Activated T-cell treated with anti-CD3 and anti-CD28 coated beads, Interleukin-2, amount 50 U/mL, for 4 hours (primary cell): ENCODE measurements at regions not wholly inside any gene's neighbourhood (a gene's known extent, or its start where the extent isn't known, plus 50 kb on each side); places are given as distances from the start of the nearest gene placed in this dataset.
"Not testable (repeated sequence)": the region's sequence is repeated elsewhere in the genome, so short reads cannot be mapped to it uniquely, and the experiment has no call there.

Experiments used
- ATAC-seq, 2 donors: fragments of 200-7000 bp; cut with Tn5 transposase; one replicate each; pipeline ENCODE4 v1.10.0; 2021
- DNase-seq: peaks from one replicate; pipeline ENCODE4 v3.0.0-alpha.2; 2020
- H3K27me3 Mint-ChIP-seq: one replicate; pipeline ENCODE4 v1.8.0; 2021; ENCODE audit warnings: low read depth, mixed read lengths
- H3K36me3 Mint-ChIP-seq: one replicate; pipeline ENCODE4 v1.8.0; 2022; ENCODE audit warnings: mixed read lengths; ENCODE audit not compliant: insufficient read depth
- H3K4me1 Mint-ChIP-seq: one replicate; pipeline ENCODE4 v1.8.0; 2021; ENCODE audit warnings: low read depth, mixed read lengths
- H3K4me3 Mint-ChIP-seq: one replicate; pipeline ENCODE4 v1.8.0; 2021; ENCODE audit warnings: mild to moderate bottlenecking, moderate library complexity, mixed read lengths
- H3K9me3 Mint-ChIP-seq: one replicate; pipeline ENCODE4 v1.8.0; 2021; ENCODE audit warnings: mixed read lengths

DNA sequence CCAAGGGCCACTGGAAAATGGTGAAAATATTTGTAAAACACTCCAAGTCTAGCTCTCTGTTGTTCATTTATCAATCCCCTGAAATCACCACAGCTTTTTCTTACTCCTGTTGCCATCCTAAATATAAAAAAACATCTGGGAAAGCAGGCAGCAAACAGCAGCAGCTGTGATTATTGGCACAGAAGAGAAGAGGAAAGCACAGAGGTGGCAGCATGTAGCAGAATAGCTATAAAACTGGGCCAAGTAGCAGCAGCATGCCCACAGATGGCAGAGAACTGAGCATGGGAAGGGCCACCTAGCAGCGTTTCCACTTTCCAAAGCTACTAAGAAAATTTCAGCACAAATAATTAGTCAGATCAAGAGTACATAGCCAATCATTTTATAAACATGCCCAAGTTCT, 307.2 kb downstream of the SLC7A11 start:
- Mint-ChIP-seq H3K27me3 (no peaks in the 10 kb centered on the region), H3K4me1 (no peaks in the 10 kb centered on the region), H3K4me3 (no peak overlapping the region), H3K9me3 (peaks cover 14% of the 10 kb centered on the region), H3K36me3 (no peaks in the 10 kb centered on the region)
- ATAC-seq (no peak), DNase-seq (no peak)

DNA sequence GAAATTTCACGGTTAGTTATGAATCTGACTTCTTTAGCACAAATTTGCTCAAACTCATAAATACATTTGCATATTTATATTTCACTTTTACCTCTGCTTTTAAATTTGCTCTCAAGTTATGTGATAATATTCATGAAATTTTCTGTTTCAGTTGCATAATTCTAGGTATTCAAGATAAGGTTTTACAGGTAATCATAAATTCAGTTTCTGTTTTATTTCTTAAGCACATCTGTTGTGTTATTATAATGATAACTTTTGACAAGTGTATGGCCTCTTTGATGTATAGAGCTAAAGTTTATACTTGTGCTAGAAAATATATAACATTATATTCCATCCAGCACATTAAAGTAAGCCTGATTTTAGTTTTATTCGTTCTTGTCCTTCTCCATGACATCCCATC, 308.1 kb downstream of the SLC7A11 start:
- H3K9me3 Mint-ChIP-seq, result peaks cover 13% of the 10 kb centered on the region
- H3K36me3 Mint-ChIP-seq, result no peaks in the 10 kb centered on the region
- DNase-seq (no peak), ATAC-seq (no peak)
- no peak overlapping the region for H3K4me3 Mint-ChIP-seq
- H3K4me1 Mint-ChIP-seq, result no peaks in the 10 kb centered on the region
- H3K27me3 Mint-ChIP-seq, result no peaks in the 10 kb centered on the region

DNA sequence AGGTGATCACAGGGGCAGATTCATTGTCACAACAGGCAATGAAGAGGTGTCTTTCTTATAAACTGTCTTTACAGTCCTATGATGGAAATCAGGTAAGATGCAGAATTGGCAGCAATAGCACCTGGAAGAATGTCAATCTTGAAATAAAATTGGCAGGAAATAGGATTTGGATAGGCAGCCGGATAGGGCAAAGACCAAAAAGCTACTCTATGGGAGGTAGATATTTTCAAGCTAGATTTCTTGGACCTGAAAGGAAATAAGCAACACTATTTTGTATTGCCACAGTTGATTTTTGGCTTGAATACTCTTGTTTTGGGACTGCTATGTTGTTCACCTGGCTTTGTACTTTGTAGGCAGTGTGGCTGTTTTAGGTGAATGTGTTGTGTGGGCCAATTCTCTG, 314.2 kb downstream of the SLC7A11 start:
- H3K36me3 Mint-ChIP-seq, result no peaks in the 10 kb centered on the region
- ATAC-seq, result no peak
- H3K9me3 Mint-ChIP-seq, result no peaks in the 10 kb centered on the region
- H3K27me3 Mint-ChIP-seq, result no peaks in the 10 kb centered on the region
- H3K4me1 Mint-ChIP-seq, result no peaks in the 10 kb centered on the region
- no peak overlapping the region for H3K4me3 Mint-ChIP-seq
- DNase-seq, result no peak

DNA sequence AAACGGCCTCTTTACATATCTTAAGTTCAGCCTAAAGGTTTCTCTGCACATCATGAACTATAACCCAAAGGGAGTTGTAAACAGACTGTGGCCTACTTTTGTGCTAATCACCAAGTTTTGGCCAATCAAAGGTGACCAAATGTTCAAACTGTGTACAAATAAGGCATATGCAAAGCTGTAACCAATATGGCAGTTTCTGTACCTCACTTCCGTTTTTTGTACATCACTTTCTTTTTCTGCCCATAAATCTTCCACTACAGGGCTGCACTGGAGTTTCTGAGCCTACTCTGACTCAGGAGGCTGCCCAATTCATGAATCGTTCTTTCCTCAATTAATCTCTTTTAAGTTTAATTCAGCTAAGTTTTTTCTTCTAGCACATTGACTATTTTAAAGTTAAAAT, 318.7 kb downstream of the SLC7A11 start:
- Mint-ChIP-seq H3K27me3 (no peaks in the 10 kb centered on the region), H3K4me3 (no peak overlapping the region), H3K36me3 (no peaks in the 10 kb centered on the region), H3K4me1 (no peaks in the 10 kb centered on the region), H3K9me3 (peaks cover 9% of the 10 kb centered on the region)
- DNase-seq (no peak), ATAC-seq (no peak)

DNA sequence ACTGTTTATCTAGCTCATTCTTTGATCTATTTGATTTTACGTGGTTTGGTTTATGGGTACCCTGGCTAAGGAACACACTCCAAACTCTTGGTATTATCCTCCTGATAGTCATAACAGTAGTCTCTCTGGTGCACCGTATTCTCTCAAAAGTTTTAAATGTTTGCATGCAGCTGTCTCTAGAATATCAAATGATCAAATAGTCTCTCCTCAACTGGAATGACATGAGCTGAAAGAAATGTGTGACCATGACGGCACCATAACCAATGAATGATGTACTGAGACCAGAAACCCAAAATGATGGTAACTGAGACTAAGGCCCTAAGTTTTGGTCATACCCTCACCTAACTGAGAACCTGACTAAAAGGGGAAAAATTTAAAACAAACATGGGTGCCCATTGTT, 319.4 kb downstream of the SLC7A11 start:
- no peak for ATAC-seq
- no peak overlapping the region for H3K4me3 Mint-ChIP-seq
- DNase-seq, result no peak
- H3K4me1 Mint-ChIP-seq, result no peaks in the 10 kb centered on the region
- peaks cover 9% of the 10 kb centered on the region for H3K9me3 Mint-ChIP-seq
- no peaks in the 10 kb centered on the region for H3K27me3 Mint-ChIP-seq
- H3K36me3 Mint-ChIP-seq, result no peaks in the 10 kb centered on the region

DNA sequence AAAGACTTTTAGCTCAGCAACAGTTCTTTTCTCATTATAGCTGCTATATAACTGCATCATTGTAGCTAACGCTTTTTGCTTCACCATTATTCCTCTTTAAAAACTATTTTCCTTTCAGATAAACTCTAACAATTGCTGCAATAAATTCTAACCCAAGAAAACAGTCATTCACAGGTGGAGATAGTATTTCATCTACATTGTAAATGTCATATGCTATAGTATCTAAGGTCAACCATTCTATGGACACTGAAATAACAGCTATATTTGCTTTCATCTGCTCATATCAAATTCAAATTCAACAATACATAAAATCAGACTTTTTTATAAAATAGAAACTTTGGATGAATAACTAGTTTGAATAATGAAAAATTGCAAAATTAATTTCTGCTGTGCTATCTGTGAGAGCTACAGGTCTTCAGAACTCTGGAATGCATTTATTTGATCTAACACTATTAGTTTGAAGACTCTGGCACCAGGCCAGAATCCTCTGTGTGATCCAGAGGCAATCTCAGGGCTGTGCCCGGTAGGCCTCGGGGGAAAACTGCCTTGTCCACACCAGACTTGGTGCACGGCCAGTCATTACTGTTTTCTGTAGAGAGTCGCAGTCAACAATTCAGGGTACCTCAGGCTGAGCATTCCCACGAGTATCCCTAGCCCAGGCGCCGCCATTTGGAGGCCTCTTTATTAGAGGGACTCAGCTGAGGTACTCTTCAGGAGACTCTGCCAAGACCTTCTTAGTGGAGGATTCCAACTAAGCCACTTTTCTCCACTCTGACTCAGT, 332.4 kb downstream of the SLC7A11 start:
- Mint-ChIP-seq H3K4me1 (no peaks in the 10 kb centered on the region), H3K4me3 (no peak overlapping the region), H3K9me3 (peaks cover 5% of the 10 kb centered on the region), H3K27me3 (no peaks in the 10 kb centered on the region), H3K36me3 (no peaks in the 10 kb centered on the region)
- ATAC-seq (no peak), DNase-seq (no peak)

DNA sequence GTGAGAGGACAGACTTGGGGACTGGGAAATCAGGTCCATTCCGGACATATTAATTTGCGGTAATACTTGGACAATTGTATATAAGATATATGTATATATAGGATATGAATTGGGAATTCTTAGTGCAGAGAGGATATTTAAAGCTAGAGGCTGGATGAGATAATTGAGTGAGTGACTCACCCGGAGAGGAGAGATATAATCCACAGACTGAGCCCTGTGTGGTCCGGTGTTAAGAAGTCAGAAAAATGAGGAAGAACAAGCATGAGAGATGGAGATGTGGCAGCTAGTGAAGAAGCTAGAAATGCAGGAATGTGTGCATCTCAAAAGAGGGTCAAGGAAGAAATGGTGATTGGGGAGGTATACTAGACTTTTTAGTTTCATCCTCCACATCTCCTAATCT, 336.2 kb downstream of the SLC7A11 start:
- no peak for ATAC-seq
- H3K4me1 Mint-ChIP-seq, result no peaks in the 10 kb centered on the region
- peaks cover 7% of the 10 kb centered on the region for H3K9me3 Mint-ChIP-seq
- no peaks in the 10 kb centered on the region for H3K27me3 Mint-ChIP-seq
- DNase-seq, result no peak
- H3K36me3 Mint-ChIP-seq, result no peaks in the 10 kb centered on the region
- H3K4me3 Mint-ChIP-seq, result no peak overlapping the region

DNA sequence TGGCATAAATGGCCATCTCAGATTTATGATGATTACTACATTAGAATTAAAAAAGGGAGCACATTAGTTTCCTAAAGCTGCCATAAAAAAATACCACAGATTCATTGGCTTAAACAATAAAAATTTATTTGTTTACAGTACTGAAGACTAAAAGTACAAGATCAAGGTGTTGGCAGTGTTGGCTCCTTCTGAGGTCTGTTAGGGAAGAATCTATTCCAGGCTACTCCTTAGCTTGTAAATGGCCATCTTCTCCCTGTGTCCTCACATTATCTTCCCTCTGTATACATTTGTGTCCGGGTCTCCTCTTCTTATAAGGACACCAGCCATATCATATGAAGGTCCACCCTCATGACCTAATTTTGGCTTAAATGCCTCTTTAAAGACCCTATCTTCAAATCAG, 341.0 kb downstream of the SLC7A11 start:
- ATAC-seq (no peak), DNase-seq (no peak)
- peaks cover 7% of the 10 kb centered on the region for H3K9me3 Mint-ChIP-seq
- H3K4me1 Mint-ChIP-seq, result no peaks in the 10 kb centered on the region
- no peaks in the 10 kb centered on the region for H3K36me3 Mint-ChIP-seq
- no peaks in the 10 kb centered on the region for H3K27me3 Mint-ChIP-seq
- no peak overlapping the region for H3K4me3 Mint-ChIP-seq

DNA sequence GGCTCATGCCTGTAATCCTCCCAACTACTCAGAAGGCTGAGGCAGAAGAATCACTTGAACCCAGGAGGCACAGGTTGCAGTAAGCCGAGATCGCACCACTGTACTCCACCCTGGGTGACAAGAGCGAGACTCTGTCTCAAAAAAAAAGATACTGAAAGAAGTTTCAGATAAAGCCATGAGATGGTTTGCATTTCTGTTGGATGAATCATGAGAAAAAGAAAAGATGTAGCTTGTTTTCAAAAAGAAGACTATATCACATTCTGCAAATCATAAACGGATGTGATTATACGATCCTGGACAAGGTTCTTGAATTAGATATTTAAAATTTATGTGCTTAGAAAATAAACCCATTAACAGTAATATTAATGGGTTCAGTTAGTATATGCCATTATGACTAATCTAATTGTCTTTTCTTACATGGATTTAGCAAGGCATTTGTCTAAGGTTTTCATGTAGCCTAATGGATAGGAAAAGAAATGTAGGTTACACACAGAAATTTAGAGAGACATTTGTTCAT, 345.9 kb downstream of the SLC7A11 start:
- ATAC-seq (no peak), DNase-seq (no peak)
- Mint-ChIP-seq H3K27me3 (no peaks in the 10 kb centered on the region), H3K4me1 (no peaks in the 10 kb centered on the region), H3K36me3 (no peaks in the 10 kb centered on the region), H3K9me3 (peaks cover 3% of the 10 kb centered on the region), H3K4me3 (no peak overlapping the region)

DNA sequence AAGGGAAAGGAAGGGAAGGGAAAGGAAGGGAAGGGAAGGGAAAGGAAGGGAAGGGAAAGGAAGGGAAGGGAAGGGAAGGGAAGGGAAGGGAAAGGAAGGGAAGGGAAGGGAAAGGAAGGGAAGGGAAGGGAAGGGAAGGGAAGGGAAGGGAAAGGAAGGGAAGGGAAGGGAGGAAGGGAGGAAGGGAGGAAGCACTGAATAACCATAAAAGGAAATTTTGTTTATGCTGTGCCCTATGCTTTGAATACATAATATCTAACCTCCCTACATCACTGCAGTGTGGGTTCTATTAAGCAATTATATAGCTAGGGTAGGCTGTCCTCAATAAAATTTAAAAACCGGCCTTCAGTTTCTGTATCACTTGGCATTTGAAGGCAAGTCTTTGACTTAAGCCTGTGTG, 346.6 kb downstream of the SLC7A11 start:
- H3K9me3 Mint-ChIP-seq, H3K27me3 Mint-ChIP-seq, H3K36me3 Mint-ChIP-seq, H3K4me1 Mint-ChIP-seq, ATAC-seq, H3K4me3 Mint-ChIP-seq, DNase-seq: not testable (repeated sequence)

DNA sequence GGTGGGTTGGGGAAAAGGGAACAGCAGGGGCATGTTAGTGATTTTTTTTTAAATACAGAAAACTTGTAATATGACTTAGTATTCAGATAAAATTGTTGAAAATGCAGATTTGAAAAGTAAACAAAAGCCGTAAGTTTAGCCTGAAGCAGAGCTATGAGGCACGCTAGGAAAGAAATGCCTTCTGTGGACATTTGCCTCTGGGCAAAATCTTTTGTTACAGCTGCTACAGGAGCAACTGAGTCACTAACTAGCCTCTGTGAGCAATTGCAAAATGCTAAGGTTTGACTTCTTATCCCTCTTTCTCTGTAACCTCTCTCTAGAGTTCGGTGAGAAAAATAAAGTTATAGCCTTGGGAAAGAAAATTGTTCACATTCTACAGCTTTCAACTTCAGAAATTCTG, 350.0 kb downstream of the SLC7A11 start:
- no peak overlapping the region for H3K4me3 Mint-ChIP-seq

DNA sequence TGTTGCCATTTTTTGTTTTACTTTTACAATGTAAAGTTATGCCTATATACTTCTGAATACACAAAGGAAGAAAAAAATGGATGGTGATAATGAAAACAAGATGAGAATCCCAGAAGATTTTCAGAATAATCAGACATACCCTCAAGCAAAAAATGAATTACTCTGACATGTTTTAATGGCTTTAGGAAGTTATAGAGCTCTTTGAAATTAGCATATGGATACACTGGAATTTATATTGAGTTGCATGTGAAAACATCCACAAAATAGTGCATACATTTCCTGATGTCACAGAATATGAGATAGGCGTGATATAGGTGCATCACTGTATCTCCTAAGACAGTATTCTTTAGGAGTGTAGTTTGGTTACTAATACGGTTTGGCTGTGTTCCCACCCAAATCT, 351.3 kb downstream of the SLC7A11 start:
- ATAC-seq (no peak), DNase-seq (no peak)
- Mint-ChIP-seq H3K27me3 (no peaks in the 10 kb centered on the region), H3K4me3 (no peak overlapping the region), H3K4me1 (no peaks in the 10 kb centered on the region), H3K36me3 (no peaks in the 10 kb centered on the region), H3K9me3 (peaks cover 6% of the 10 kb centered on the region)

More for the DNA sequence above, 350.0 kb downstream of the SLC7A11 start:
- Mint-ChIP-seq H3K4me1 (no peaks in the 10 kb centered on the region), H3K27me3 (no peaks in the 10 kb centered on the region), H3K9me3 (peaks cover 6% of the 10 kb centered on the region), H3K36me3 (no peaks in the 10 kb centered on the region)
- ATAC-seq (no peak), DNase-seq (no peak)

DNA sequence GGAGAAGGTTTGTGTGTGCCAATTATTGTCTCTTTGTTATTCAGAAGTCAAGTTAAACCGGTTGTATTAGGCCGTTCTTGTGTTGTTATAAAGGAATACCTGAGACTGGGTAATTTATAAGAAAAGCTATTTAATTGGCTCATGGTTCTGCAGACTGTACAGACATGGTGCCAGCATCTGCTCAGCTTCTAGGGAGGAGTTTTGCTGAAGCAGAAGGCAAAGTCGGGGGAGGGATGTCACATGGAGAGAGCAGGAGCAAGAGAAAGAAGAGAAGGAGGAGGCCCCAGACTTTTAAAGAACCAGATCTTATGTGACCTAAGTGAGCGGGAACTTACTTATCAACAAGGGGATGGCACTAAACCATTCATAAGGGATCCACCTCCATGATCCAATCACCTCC, 349.3 kb upstream of the PCDH18 start:
- H3K27me3 Mint-ChIP-seq, result no peaks in the 10 kb centered on the region
- H3K4me1 Mint-ChIP-seq, result no peaks in the 10 kb centered on the region
- H3K4me3 Mint-ChIP-seq, result no peak overlapping the region
- H3K36me3 Mint-ChIP-seq, result no peaks in the 10 kb centered on the region
- DNase-seq (no peak), ATAC-seq (no peak)
- peaks cover 3% of the 10 kb centered on the region for H3K9me3 Mint-ChIP-seq

DNA sequence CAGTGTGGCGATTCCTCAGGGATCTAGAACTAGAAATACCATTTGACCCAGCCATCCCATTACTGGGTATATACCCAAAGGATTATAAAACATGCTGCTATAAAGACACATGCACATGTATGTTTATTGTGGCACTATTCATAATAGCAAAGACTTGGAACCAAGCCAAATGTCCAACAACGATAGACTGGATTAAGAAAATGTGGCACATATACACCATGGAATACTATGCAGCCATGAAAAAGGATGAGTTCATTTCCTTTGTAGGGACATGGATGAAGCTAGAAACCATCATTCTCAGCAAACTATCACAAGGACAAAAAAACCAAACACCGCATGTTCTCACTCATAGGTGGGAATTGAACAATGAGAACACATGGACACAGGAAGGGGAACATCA, 335.8 kb upstream of the PCDH18 start:
- H3K4me3 Mint-ChIP-seq, H3K9me3 Mint-ChIP-seq: not testable (repeated sequence)

DNA sequence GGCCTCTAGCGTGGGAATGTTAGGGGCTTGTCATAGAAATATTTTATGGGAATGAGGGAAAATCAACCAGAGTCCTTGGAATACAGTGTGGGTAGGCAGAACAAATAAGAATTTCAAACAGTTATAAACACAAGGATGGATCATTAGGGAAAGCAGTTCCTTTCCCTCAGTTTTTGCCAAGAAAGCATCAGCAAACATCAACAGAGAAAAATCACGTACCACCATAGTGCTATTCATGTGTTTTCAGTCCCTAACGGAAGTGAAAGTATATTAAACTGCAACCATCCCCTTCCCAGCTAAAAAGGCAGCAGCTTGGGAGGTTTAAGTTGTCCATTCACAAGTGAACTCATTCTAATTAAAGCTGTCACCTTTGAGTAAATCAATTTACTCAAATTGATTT, 334.4 kb upstream of the PCDH18 start:
- Mint-ChIP-seq H3K4me3 (no peak overlapping the region), H3K27me3 (no peaks in the 10 kb centered on the region), H3K4me1 (no peaks in the 10 kb centered on the region), H3K9me3 (no peaks in the 10 kb centered on the region), H3K36me3 (no peaks in the 10 kb centered on the region)
- ATAC-seq (no peak), DNase-seq (no peak)

More for the DNA sequence above, 335.8 kb upstream of the PCDH18 start:
- not testable (repeated sequence) for H3K4me1 Mint-ChIP-seq, DNase-seq, H3K27me3 Mint-ChIP-seq, ATAC-seq, H3K36me3 Mint-ChIP-seq
